Stimulated activated CD8-positive, alpha-beta memory T cell treated with anti-CD3 and anti-CD28 coated beads, Interleukin-15, amount 100 ng/mL, for 4 hours (primary cell): ENCODE measurements at regions not wholly inside any gene's neighbourhood (a gene's known extent, or its start where the extent isn't known, plus 50 kb on each side); places are given as distances from the start of the nearest gene placed in this dataset.
A peak's percentile ranks its signal among the peaks of the same experiment; 100 is the strongest.
"Not testable (repeated sequence)": the region's sequence is repeated elsewhere in the genome, so short reads cannot be mapped to it uniquely, and the experiment has no call there.

Source experiments
- DNase-seq, 2 donors: peaks; one replicate each; pipeline ENCODE4 v3.0.0-alpha.2; 2020; ENCODE audit warnings: low read depth in 2 of 2

DNA sequence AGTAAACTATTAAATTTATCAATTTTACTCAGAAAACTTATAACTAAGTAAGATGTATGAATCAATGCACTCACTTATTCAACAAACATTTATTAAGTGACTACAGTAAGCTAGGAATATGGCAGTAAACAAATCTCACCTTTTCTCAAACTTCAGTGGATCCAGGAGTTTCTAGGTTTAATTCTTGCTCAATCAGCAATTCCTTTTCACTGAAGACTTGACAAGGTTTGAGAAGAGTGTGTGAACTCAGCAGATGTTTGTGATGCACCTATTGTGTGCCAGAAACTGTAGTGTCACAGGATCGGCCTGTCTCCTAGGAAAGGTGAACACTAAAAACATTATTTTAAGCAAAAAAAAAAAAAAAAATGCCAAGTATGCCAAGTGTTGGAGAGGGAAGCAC is 167.8 kb downstream of the ALG10 start:
- DNase-seq = no peak

DNA sequence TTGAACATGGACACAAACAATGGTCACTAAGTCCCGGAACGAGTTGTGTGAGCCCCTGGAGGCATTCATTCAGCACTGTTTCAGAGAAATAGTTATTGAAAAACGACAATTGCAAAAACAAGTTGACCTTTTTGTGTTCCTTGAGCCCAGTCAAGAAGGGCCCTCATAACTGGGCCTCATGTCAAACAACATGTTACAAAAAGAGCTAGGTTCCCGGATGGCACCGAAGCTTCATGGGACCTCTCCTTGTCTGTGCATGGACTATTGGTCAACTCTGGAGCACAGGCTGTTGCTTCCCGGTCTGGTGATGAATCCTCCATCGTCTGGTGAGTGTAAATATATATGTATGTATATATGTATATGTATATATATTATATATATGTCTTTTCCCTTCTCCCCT is 176.6 kb downstream of the ALG10 start:
- DNase-seq = no peak

DNA sequence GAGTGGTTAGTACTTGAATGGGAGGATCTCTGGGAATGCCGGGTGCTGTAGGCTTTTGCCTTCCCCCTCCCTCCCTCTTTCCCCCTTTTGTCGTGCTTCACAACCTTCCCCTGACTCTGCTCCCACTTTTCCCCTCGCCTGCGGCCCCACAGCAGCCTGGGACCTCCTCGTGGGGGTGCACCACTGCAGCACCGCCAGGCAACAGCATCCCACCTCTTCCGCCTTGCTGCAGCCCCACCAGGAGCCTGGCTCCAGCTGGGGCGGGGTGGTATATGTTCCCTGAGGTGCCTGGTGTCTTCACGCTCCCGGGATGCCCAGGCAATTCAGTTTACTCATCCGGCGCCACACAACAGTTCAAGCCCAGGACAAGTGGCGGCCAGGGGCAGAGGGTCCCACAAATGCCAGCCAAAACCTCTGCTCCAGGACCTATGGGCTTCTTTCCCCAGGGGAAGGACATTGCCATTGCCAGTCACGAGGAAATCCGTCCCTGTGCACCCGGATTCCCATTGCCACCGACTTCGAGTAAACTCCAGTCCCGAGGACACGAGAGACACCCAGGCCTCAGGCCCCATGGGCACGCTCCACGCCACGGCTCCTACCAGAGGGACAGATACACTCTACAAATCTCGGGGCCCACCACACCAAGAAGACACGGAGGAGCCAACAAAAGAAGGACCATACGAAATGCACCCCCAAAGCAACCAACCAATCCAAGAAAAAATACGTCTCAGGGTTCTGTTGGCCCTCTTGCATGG is 181.7 kb downstream of the ALG10 start:
- no peak for DNase-seq

DNA sequence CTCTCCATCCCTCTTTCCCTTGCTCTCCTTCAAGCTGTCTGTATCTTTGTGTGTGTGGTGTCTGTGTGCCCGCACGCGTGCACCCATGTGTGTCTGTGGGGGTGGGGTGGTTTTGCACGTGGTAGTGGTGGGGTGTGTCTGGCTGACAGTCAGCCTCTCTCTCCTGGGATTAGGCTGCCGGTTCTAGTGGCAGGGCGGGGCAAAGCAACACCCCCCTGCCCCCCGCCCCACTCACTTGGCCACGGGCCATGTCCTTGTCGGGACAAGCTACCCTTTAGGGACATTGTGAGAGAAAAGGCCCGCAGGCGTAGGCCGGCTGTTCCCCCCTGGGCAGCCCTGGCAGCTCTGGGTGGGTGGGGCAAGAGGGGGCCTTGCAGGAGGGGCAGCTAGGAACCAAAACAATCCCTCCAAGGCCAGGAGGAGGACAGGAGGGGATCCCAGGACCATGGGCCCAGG is 182.6 kb downstream of the ALG10 start:
- DNase-seq = no peak

DNA sequence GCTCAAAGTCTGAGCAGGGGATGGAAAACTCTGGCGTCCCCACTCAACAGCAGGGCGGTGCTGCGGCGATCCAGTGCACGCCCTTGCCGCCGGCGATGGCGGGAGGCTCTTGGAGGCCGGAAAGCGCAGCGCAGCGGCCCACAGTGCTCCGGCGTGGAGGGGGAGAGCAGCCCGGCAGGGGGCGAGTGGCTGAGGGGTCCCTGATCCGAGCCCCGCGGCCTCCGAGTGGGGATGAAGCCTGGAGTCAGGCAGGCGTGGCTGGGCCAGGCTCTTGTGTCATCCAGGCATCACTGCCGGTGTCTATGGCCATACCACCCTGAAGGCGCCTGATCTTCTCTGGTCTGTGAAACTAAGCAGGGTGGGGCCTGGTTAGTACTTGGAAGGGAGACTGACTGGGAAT is 183.1 kb downstream of the ALG10 start:
- DNase-seq = no peak

DNA sequence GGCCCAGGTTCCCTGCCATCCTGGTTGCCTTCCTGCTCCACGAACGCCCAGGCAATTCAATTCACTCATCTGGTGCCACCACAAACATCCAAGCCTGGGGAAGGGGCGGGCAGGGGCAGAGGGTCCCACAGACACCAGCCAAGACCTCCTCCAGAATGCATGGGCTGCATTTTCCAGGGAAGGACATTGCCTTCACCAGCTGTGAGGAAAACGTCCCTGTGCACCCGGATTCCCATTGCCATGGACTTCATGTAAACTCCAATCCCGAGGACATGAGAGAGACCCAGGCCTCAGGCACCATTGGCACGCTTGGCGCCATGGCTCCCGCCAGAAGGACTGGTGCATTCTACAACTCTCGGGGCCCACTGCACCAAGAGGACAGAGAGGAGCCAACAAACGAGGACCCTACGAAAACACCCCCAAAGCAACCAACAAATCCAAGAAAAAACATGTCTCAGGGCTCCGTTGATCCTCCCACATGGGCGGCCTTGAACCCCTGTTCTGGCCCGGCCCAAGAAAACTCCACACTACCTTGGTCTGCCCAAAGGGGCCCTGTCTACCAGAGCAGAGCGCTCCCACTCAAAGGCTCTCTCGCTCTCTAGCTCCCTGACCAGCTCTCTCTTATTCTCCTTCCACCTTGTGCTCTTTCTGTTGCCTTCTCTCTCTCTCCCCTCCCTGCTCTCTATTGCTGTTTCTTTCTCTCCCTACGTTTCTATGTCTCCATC is 183.9 kb downstream of the ALG10 start:
- DNase-seq = no peak

DNA sequence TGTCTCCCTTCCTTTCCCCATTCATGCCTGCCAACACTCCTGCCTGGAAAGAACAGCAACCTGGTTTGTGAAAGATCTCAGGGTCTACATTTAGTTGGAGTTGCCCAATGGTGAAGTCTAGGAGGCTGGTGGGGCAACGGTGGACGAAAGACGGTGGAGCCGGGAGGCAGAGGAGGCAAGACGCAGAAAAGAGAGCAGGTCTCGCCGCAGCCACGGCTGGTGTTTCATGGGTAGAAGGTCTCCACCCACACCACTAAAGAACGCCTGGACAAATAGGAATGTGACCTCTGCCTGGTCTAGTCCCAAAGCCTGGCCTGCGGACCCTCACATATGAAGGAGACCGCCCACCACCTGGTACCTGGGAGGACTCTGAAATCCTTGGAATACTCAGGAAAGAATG is 185.6 kb downstream of the ALG10 start:
- DNase-seq = no peak

DNA sequence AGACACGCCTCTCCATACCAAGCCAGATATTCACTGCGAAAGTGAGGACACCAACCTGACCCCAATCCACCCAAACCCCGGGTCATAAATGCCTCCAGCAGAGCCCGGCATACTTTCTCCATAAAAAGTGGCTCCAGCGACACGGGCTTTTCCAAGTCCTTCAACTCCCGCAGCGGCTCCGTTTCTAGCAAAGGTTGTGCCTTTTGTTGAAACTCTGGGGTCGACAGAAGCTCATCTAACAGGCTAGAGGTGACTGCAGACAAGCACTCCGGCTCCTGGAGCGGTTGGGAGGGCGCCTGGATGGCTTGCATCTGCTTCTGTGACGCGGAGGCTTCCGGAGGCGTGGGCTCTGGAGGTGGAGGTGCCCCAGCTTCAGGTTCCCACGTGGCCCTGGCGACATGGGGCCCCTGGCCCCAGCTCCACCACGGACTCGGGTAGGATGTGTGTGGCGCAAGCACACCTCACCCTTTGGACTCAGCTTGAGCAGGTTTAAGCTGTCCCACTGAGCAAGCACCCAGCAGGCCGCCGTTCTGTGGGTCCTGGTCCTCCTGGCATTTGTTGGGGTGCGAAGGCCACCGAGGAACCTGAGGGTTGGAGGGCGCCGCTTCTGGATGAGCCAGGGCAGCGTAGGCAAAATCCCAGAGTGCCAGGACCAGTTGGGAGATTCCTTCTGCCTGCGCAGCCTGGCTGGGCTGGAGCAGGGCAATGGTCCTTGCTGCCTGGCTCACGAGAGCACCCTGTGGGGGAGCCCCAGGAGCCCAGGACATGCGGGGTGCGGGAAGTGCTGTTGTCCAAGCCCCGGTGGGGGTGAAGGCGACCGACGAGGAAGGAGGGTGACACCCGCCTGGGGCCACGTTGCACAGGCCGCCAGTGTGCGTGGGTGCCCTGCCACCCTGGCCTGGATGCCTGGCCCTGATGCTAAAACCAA is 186.3 kb downstream of the ALG10 start:
- no peak for DNase-seq

DNA sequence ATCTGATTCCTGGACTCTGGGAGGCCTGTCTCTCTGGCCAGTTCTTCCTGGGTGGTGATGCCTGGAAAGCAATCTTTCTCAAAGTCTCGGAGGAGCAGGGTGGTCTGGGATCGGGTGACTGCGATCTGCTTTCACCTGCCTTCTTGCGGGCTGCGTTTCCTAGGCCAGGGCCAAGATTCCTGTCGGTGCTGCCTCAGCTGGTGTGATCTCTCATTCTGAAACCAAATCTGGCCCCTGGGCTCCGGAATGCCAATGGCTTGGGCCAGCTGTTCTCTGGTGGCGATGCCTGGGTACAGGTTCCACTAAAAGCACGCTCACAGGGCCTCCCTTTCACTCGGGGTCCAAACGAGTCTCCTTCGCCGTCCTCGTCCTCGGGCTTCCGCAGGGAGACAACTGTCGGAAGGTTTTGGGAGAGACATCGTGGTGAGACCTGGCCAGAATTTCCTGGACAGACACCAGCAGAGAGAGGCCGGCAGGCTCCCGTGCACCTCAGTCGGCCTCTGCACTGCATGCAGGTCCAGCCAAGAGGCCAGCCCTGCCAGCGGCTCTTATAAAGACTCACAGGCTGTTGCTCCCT is 187.1 kb downstream of the ALG10 start:
- no peak for DNase-seq

DNA sequence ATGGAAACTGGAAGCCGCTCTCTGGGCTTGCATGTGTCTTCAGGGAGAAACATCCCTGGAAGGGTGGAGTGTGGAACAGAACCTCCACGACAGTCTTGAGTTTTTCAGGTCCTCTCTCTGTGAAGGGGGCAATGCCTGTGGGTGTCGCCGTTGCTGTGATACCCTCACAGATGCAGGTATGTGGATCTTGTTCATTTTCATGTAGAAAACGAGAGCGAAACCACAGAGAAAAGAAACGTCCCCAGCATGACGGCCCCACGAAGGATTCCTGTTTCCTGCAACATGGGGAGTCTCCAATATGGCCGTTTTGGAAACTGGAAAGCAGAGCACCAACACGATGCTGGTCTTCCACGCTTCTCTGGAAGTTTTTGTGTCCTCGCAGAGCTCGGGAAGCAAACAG is 187.9 kb downstream of the ALG10 start:
- DNase-seq = no peak

DNA sequence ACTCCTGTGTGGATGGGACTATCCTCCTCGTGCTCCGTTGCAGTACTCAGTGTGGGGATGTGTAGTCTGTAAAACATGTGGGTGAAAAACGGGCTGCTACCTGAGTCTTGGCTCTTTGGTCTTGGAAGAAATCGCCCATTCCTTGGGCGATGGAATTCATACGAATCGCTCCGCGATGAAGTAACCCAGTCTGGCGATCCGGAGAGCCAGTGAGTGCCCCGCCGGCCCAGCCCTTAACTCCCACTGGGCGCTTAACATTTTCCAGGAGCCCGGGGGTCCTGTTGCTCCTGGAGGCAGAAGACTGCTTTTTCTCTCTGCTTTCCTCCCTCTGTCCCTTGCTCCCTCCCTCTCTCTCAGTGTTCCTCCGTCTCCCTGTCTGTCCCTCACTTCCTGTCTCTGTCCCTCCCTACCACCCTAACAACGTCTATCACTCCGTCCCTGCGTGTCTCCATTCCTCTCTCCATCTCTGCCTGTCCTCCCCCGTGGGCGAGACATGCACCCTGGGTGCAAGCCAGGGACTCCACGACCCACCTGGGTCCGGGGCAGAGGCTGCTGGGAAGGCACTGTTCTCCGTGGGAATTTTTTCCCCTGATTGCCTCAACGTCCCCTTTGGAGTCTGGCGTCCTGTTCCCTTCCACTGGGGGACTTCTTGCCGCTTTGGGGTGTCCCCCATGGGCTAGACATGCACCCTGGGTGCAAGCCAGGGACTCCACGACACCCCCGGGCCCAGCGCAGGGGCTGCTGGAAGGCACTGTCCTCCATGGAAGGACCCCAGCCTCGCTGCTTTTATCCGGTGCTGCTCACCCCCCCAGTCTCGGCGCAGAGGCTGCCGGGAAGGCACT is 188.6 kb downstream of the ALG10 start:
- no peak for DNase-seq

DNA sequence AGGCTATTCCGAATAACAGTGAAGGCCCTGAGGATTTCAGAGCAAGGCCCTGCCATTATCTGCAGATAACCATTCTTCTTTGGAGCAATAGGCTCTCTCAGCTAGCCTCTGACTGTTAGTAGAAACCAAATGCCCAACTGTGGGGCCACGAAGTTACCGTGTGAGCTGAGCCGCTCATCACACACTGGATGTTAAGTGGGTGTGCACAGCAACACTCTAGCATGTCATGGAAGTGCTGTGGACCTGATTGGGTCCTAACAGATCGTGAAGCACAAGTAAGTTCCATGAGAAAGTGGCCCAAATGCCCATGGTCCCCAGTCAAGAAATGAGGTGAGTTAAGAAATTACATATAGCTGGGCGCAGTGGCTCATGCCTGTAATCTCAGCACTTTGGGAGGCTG is 190.4 kb downstream of the ALG10 start:
- DNase-seq = no peak

DNA sequence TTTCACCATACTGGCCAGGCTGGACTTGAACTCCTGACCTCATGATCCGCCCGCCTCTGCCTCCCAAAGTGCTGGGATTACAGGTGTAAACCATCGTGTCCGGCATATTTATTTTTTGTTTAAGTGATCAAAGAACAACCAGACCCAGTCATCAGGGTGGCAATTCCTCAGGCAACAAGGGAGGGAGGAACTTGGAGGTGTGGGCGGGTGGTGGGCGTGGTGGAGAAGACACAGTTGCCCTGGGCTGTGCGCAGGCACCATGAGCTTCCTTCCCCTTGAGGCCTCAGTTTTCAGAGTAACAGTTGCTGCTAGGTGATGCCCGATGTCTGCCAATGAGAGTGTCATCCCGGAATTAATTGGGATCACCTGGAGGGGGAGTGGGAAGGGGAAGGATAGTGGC is 191.7 kb downstream of the ALG10 start:
- no peak for DNase-seq

DNA sequence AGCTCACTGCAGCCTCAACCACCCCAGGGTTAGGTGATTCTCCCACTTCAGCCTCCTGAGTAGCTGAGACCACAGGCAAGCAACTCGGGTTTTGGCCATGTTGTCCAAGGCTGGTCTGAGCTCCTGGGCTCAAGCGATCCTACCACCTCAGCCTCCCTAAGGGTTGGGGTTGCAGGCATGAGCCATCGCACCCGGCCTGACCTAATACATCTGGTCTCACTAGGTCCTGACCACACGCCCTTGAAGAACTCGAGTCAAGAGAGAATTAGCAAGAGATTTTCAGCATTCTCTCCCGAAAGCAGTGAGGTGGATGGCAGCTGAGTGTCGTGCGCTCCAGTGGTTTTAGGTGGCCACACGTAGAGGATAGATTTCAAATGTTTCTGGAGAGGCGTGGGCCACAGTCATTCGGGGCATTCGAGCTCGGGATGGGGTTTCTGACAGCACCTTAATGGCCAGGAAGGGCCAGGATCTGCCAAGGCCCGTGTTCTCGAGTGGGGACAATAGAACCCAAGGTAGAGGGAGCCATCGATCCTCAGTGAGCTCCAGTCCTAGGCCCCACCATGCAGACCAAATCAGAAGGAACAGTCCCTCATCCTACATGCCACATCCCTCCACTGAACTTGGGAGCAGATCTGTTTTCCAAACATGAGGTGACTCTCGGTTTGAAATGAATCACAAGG is 193.1 kb downstream of the ALG10 start:
- no peak for DNase-seq

DNA sequence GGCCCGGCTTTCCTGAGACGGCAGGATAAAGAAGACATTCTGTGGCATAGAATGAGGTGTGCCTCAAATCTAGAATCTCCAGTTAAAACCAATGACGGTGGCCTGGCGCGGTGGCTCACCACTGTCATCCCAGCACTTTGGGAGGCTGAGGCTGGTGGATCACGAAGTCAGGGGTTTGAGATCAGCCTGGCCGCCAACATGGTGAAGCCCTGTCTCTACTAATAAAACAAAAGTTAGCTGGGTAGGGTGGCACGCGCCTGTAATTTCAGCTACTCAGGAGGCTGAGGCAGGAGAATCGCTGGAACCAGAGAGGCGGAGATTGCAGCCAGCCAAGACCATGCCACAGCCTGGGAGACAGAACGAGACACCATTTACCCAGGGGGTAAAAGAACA is 193.6 kb downstream of the ALG10 start:
- no peak for DNase-seq

DNA sequence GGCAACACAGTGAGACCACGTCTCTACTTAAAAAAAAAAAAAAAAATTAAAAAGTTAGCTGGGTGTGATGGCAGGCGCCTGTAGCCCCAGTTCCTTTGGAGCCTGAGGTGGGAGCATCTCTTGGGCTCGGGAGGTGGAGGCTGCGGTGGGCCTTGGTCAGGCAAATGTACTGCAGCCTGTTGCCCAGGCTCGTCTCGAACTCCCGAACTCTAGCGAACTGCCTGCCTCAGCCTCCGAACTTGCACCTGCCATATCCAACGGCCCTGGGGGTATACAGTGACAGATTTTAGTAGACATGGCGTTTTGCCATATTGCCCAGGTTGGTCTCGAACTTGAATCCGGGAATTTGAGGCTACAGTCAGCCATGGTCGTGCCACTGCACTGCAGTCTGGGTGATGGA is 195.4 kb downstream of the ALG10 start:
- DNase-seq = no peak

DNA sequence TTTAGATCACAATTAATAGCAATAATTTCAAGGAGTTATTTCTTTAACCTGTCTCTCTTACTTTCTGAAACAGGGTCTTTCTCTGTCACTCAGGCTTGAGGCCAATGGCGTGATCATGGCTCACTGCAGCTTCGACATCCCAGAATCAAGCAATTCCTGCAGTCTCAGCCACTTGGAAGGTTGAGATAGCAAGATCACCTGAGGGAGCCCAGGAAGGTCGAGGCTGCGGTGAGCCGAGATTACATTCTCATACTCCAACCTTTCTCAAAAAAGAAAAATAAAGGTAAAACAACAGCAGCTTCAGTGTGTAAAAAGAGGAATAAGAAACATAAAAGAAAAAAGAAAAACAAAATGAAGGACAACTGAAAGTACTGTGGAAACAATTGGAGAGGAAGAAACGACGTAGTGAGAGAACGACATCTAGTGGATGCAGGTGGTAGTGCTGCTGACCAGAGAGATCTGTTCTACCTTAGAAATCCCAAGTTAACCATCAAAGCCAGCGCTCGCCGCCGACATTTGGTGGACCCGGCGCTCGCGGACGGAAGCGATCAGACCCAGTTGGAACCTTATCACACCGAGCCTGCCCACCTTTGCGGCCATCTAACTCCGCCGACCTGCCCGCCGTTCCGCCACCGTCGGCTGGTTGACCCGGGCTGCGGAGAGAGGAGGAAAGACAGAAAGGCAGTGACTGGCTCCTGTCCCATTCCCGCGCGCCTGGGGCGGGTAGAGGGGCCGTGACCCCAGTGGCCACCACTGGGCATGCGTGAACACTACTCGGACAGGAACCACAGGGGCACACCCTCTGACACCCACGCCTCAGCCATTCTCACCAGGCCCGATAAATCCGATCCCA is 196.1 kb downstream of the ALG10 start:
- peak in 1 of 2 donors; percentile 43 for DNase-seq

DNA sequence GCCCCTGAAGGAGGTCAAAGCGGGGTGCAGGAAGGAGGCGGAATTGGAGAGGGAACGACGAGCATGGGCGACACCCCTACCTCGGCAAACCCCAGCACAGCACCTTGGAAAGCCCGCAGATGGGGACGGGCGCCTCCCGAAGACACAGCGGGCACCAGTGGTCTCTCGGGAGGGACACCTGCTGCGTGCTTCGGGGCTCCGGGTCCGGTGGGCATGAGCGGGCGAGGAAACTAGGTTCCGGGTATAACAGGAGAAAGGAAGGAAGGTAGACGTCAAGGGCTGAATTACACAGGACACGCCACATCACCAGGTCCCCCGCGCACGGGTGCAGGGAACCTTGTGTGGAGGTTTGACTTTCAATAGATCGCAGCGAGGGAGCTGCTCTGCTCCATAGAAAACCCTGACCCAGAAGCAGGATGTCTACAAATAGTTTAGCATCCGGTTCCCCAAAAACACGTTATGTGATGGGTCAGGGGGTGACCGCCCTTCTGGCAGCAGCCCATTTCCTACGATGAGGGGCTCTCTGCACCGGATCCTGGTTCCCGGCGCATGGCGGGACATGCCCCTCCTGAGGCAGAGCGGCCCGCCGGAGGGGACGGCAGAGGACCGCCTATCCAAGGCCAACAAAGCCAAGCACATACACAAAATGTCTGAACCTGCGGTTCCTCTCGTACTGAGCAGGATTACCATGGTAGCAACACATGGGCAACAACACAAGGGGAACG is 196.9 kb downstream of the ALG10 start:
- DNase-seq = no peak

DNA sequence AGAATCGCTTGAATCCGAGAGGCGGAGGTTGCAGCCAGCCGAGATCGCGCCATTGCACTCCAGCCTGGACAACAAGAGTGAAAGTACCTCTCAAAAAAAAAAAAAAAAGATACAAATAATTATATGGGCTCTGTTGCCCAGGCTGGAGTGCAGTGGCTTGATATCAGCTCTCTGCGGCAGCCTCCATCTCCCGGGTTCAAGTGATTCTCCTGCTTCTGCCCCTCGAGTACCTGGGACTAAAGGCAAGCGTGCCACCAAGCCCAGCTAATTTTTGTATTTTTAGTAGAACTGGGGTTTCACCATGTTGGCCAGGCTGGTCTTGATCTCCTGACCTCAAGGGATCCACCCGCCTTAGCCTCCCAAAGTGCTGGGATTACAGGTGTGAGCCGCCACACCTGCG is 197.8 kb downstream of the ALG10 start:
- not testable (repeated sequence) for DNase-seq
